ENCODE measurements at regions not wholly inside any gene's neighbourhood (a gene's known extent, or its start where the extent isn't known, plus 50 kb on each side); places are given as distances from the start of the nearest gene placed in this dataset.

DNA sequence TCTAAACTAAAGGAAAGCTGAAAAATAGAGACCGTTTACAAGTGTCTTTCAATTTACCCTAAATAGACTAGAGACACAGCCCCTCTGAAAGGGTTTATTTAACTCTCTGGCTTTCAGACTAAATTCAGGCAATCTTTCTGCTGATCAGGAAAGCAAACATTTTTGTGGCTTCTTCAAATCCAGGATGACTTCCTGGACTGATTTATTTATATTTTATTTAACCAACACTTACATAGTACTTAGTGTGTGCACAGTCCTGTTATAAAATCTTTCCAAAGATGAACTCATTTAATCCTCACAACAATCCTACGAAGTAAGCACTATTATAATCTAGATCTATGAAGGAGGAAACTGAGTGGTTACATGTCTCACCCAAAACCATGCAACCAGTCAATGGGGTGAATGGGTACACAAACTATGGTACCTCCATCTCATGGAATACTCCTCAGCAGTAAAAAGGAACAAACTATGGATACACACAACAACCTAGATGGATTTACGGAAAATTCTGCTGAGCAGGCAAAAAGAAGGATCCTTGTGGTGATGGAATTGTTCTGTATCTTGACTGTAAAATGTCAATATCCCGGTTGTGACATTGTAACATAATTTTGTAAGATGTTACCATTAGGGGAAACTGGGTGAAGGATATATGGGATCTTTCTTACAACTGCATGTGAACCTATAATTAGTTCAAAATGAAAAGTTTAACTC is 64.1 kb upstream of the MAMLD1 start:
- no peaks in the 10 kb centered on the region for H3K27me3 ChIP-seq (ENCODE audit: insufficient read depth, low read length)
- H3K27ac ChIP-seq (ENCODE audit: low read depth, low read length), result no peak overlapping the region
- no peak overlapping the region for H2AFZ ChIP-seq (ENCODE audit: low read length, unreplicated experiment)
- H3K4me3 ChIP-seq (ENCODE audit: low read depth, low read length), result no peak overlapping the region
- H3K36me3 ChIP-seq (ENCODE audit: insufficient read depth, low read length), result no peaks in the 10 kb centered on the region
- H3K79me2 ChIP-seq (ENCODE audit: control insufficient read depth, insufficient read depth, low read length, unreplicated experiment), result no peaks in the 10 kb centered on the region
- H3K4me1 ChIP-seq (ENCODE audit: control insufficient read depth, insufficient read depth, low read length, unreplicated experiment), result no peaks in the 10 kb centered on the region

GRCh38 chrX:150299579-150299978 is 63.5 kb upstream of the MAMLD1 start:
- no peaks in the 10 kb centered on the region for H3K79me2 ChIP-seq (ENCODE audit: control insufficient read depth, insufficient read depth, low read length, unreplicated experiment)
- no peak overlapping the region for H2AFZ ChIP-seq (ENCODE audit: low read length, unreplicated experiment)
- H3K27ac ChIP-seq (ENCODE audit: low read depth, low read length), result no peak overlapping the region
- no peaks in the 10 kb centered on the region for H3K27me3 ChIP-seq (ENCODE audit: insufficient read depth, low read length)
- no peak overlapping the region for H3K4me3 ChIP-seq (ENCODE audit: low read depth, low read length)
- H3K4me1 ChIP-seq (ENCODE audit: control insufficient read depth, insufficient read depth, low read length, unreplicated experiment), result no peaks in the 10 kb centered on the region
- no peaks in the 10 kb centered on the region for H3K36me3 ChIP-seq (ENCODE audit: insufficient read depth, low read length)

- Histone ChIP-seq H3K4me3 (ENCODE audit: low read depth, low read length) (no peak overlapping the region), H3K27ac (ENCODE audit: low read depth, low read length) (no peak overlapping the region), H3K4me1 (ENCODE audit: control insufficient read depth, insufficient read depth, low read length, unreplicated experiment) (no peaks in the 10 kb centered on the region), H3K36me3 (ENCODE audit: insufficient read depth, low read length) (no peaks in the 10 kb centered on the region), H2AFZ (ENCODE audit: low read length, unreplicated experiment) (no peak overlapping the region), H3K79me2 (ENCODE audit: control insufficient read depth, insufficient read depth, low read length, unreplicated experiment) (no peaks in the 10 kb centered on the region), H3K27me3 (ENCODE audit: insufficient read depth, low read length) (no peaks in the 10 kb centered on the region)
These were observed 59.6 kb upstream of the MAMLD1 start for GRCh38 chrX:150303386-150304097.

GRCh38 chrX:150306002-150306401 is 57.1 kb upstream of the MAMLD1 start:
- Histone ChIP-seq H3K27me3 (ENCODE audit: insufficient read depth, low read length) (no peaks in the 10 kb centered on the region), H3K4me3 (ENCODE audit: low read depth, low read length) (no peak overlapping the region), H3K36me3 (ENCODE audit: insufficient read depth, low read length) (no peaks in the 10 kb centered on the region)

GRCh38 chrX:150308041-150308440 is 55.1 kb upstream of the MAMLD1 start:
- Histone ChIP-seq H3K4me1 (ENCODE audit: control insufficient read depth, insufficient read depth, low read length, unreplicated experiment) (no peaks in the 10 kb centered on the region), H3K4me3 (ENCODE audit: low read depth, low read length) (no peak overlapping the region), H3K36me3 (ENCODE audit: insufficient read depth, low read length) (no peaks in the 10 kb centered on the region), H2AFZ (ENCODE audit: low read length, unreplicated experiment) (no peak overlapping the region), H3K27me3 (ENCODE audit: insufficient read depth, low read length) (no peaks in the 10 kb centered on the region), H3K79me2 (ENCODE audit: control insufficient read depth, insufficient read depth, low read length, unreplicated experiment) (no peaks in the 10 kb centered on the region), H3K27ac (ENCODE audit: low read depth, low read length) (no peak overlapping the region)

More at GRCh38 chrX:150306002-150306401, 57.1 kb upstream of the MAMLD1 start:
- H2AFZ ChIP-seq (ENCODE audit: low read length, unreplicated experiment), result no peak overlapping the region
- no peaks in the 10 kb centered on the region for H3K4me1 ChIP-seq (ENCODE audit: control insufficient read depth, insufficient read depth, low read length, unreplicated experiment)
- H3K79me2 ChIP-seq (ENCODE audit: control insufficient read depth, insufficient read depth, low read length, unreplicated experiment), result no peaks in the 10 kb centered on the region
- H3K27ac ChIP-seq (ENCODE audit: low read depth, low read length), result no peak overlapping the region

- Histone ChIP-seq H3K27ac (ENCODE audit: low read depth, low read length) (no peak overlapping the region), H3K4me1 (ENCODE audit: control insufficient read depth, insufficient read depth, low read length, unreplicated experiment) (no peaks in the 10 kb centered on the region), H3K36me3 (ENCODE audit: insufficient read depth, low read length) (no peaks in the 10 kb centered on the region), H3K4me3 (ENCODE audit: low read depth, low read length) (no peak overlapping the region), H2AFZ (ENCODE audit: low read length, unreplicated experiment) (no peak overlapping the region), H3K79me2 (ENCODE audit: control insufficient read depth, insufficient read depth, low read length, unreplicated experiment) (no peaks in the 10 kb centered on the region), H3K27me3 (ENCODE audit: insufficient read depth, low read length) (no peaks in the 10 kb centered on the region)
These were observed 54.5 kb upstream of the MAMLD1 start for GRCh38 chrX:150308532-150309157.

- H3K4me1 ChIP-seq (ENCODE audit: control insufficient read depth, insufficient read depth, low read length, unreplicated experiment), result no peaks in the 10 kb centered on the region
- no peaks in the 10 kb centered on the region for H3K79me2 ChIP-seq (ENCODE audit: control insufficient read depth, insufficient read depth, low read length, unreplicated experiment)
- no peak overlapping the region for H3K4me3 ChIP-seq (ENCODE audit: low read depth, low read length)
- no peak overlapping the region for H3K27ac ChIP-seq (ENCODE audit: low read depth, low read length)
- H3K36me3 ChIP-seq (ENCODE audit: insufficient read depth, low read length), result no peaks in the 10 kb centered on the region
- H3K27me3 ChIP-seq (ENCODE audit: insufficient read depth, low read length), result no peaks in the 10 kb centered on the region
- H2AFZ ChIP-seq (ENCODE audit: low read length, unreplicated experiment), result no peak overlapping the region
These were observed 52.7 kb upstream of the MAMLD1 start for GRCh38 chrX:150310417-150310816.

DNA sequence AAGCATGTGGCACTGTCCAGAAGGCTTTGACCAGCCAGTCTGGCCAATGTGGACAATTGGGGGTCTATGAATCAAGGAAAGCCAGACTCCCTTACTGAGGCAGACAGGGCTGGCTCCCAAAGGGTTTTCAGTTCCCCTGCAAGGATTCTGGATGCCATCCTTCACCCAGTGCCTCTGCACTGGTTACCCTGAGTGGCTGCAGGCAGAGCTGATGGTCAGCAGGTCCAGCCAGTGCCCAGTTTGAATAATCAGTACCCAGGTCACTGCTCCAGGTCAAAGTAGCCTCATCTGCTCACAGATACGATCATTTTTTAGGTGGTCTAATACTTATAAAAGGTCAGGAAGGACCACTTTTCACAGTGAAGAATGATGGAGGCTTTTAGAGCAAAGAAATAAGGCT is 52.2 kb upstream of the MAMLD1 start:
- Histone ChIP-seq H3K27me3 (ENCODE audit: insufficient read depth, low read length) (no peaks in the 10 kb centered on the region), H2AFZ (ENCODE audit: low read length, unreplicated experiment) (no peak overlapping the region), H3K27ac (ENCODE audit: low read depth, low read length) (no peak overlapping the region), H3K4me1 (ENCODE audit: control insufficient read depth, insufficient read depth, low read length, unreplicated experiment) (no peaks in the 10 kb centered on the region), H3K36me3 (ENCODE audit: insufficient read depth, low read length) (no peaks in the 10 kb centered on the region), H3K79me2 (ENCODE audit: control insufficient read depth, insufficient read depth, low read length, unreplicated experiment) (no peaks in the 10 kb centered on the region), H3K4me3 (ENCODE audit: low read depth, low read length) (no peak overlapping the region)

GRCh38 chrX:150312931-150313330 is 50.2 kb upstream of the MAMLD1 start:
- H3K27ac ChIP-seq (ENCODE audit: low read depth, low read length), result no peak overlapping the region
- no peaks in the 10 kb centered on the region for H3K4me1 ChIP-seq (ENCODE audit: control insufficient read depth, insufficient read depth, low read length, unreplicated experiment)
- H3K79me2 ChIP-seq (ENCODE audit: control insufficient read depth, insufficient read depth, low read length, unreplicated experiment), result no peaks in the 10 kb centered on the region
- no peak overlapping the region for H2AFZ ChIP-seq (ENCODE audit: low read length, unreplicated experiment)
- no peaks in the 10 kb centered on the region for H3K36me3 ChIP-seq (ENCODE audit: insufficient read depth, low read length)
- no peaks in the 10 kb centered on the region for H3K27me3 ChIP-seq (ENCODE audit: insufficient read depth, low read length)
- no peak overlapping the region for H3K4me3 ChIP-seq (ENCODE audit: low read depth, low read length)
